ENCODE measurements at regions not wholly inside any gene's neighbourhood (a gene's known extent, or its start where the extent isn't known, plus 50 kb on each side); places are given as distances from the start of the nearest gene placed in this dataset.

DNA sequence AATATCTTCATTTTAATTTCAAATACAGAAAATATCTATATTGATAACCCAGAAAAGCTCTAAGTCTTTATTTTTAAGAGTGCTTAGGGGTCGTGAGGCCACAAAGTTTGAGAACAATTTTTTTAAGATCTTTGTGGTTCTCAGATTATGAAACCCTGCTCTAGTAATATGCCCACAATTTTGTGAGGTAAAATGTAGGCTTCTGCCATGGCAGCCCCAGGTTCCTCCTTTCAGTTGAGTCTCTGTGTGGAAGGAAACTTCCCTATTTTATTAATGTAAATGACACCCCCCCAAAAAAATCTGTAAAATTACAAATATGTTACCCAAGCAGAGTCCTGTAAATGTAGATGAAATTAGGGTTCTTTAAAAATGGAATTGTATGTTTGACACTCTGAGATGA, 600.5 kb downstream of the SATB2 start:
- TF ChIP-seq POLR2AphosphoS5 (IDR thresholded peaks at IDR 0.05; ENCODE audit: borderline replicate concordance, low read depth, low read length) (no peak), EZH2 (IDR thresholded peaks at IDR 0.05) (no peak), FOXP2 (optimal IDR thresholded peaks at IDR 0.05; ENCODE audit: control extremely low read depth, extremely low read length, insufficient read depth) (no peak)
